ENCODE measurements at regions not wholly inside any gene's neighbourhood (a gene's known extent, or its start where the extent isn't known, plus 50 kb on each side); places are given as distances from the start of the nearest gene placed in this dataset.

GRCh38 chr18:28718696-28719095, 541.8 kb upstream of the CDH2 start:
- TF ChIP-seq CTCF (IDR thresholded peaks at IDR 0.05; ENCODE audit: borderline replicate concordance, insufficient read depth, low read depth, low read length), result no peak
- H3K4me3 ChIP-seq (ENCODE audit: low read depth, low read length), result no peak overlapping the region

GRCh38 chr18:28716338-28716737, 539.4 kb upstream of the CDH2 start:
- H3K4me3 ChIP-seq (ENCODE audit: low read depth, low read length), result no peak overlapping the region
- no peak for TF ChIP-seq CTCF (IDR thresholded peaks at IDR 0.05; ENCODE audit: borderline replicate concordance, insufficient read depth, low read depth, low read length)

GRCh38 chr18:28715206-28715605, 538.3 kb upstream of the CDH2 start:
- no peak overlapping the region for H3K4me3 ChIP-seq (ENCODE audit: low read depth, low read length)
- no peak for TF ChIP-seq CTCF (IDR thresholded peaks at IDR 0.05; ENCODE audit: borderline replicate concordance, insufficient read depth, low read depth, low read length)

- H3K4me3 ChIP-seq (ENCODE audit: low read depth, low read length), result no peak overlapping the region
- no peak for TF ChIP-seq CTCF (IDR thresholded peaks at IDR 0.05; ENCODE audit: borderline replicate concordance, insufficient read depth, low read depth, low read length)
Measured at GRCh38 chr18:28714498-28714897, 537.6 kb upstream of the CDH2 start.

GRCh38 chr18:28712796-28713425, 536.0 kb upstream of the CDH2 start:
- no peak for TF ChIP-seq CTCF (IDR thresholded peaks at IDR 0.05; ENCODE audit: borderline replicate concordance, insufficient read depth, low read depth, low read length)
- no peak overlapping the region for H3K4me3 ChIP-seq (ENCODE audit: low read depth, low read length)

- TF ChIP-seq CTCF (IDR thresholded peaks at IDR 0.05; ENCODE audit: borderline replicate concordance, insufficient read depth, low read depth, low read length), result no peak
- H3K4me3 ChIP-seq (ENCODE audit: low read depth, low read length), result no peak overlapping the region
Measured at GRCh38 chr18:28712172-28712571, 535.2 kb upstream of the CDH2 start.

GRCh38 chr18:28711096-28711495, 534.2 kb upstream of the CDH2 start:
- TF ChIP-seq CTCF (IDR thresholded peaks at IDR 0.05; ENCODE audit: borderline replicate concordance, insufficient read depth, low read depth, low read length), result no peak
- no peak overlapping the region for H3K4me3 ChIP-seq (ENCODE audit: low read depth, low read length)

Measured in GM12875 (cell line).